Ovary (tissue), 7 donors: ENCODE measurements at regions not wholly inside any gene's neighbourhood (a gene's known extent, or its start where the extent isn't known, plus 50 kb on each side); places are given as distances from the start of the nearest gene placed in this dataset.

Source experiments
- DNase-seq, 5 donors: peaks; one replicate each; pipeline ENCODE4 v3.0.0-alpha.2; 2019 to 2020
- H3K27ac ChIP-seq, 2 donors: fragments of 200-600 bp; one replicate each; pipeline versions ENCODE4 v1.5.1 to v1.8.0; 2019 to 2022
- H3K27me3 ChIP-seq: fragments of 200-600 bp; one replicate; pipeline ENCODE4 v1.8.0; 2022
- H3K36me3 ChIP-seq: fragments of 200-600 bp; sonication (generic); one replicate; pipeline ENCODE4 v1.5.1; 2019
- H3K4me1 ChIP-seq: one replicate; pipeline ENCODE4 v1.8.1; 2013; ENCODE audit warnings: mild to moderate bottlenecking, moderate library complexity; ENCODE audit not compliant: insufficient read depth
- H3K4me3 ChIP-seq: fragments of 200-600 bp; sonication (generic); one replicate; pipeline ENCODE4 v1.5.1; 2017
- H3K9me3 ChIP-seq, 2 donors: fragments of 200-600 bp in 1 of 2; sonication (generic) in 1 of 2; one replicate each; pipeline versions ENCODE4 v1.5.1 to v1.8.1; 2013 to 2019; ENCODE audit warnings: mild to moderate bottlenecking in 1 of 2, moderate library complexity in 1 of 2
- CTCF ChIP-seq, 3 donors: fragments of 450-650 bp in 2 of 3; fragments of 200-600 bp in 1 of 3; IDR thresholded peaks; one replicate each; pipeline versions ENCODE4 v1.5.1 to v1.8.0; 2016 to 2022; ENCODE audit warnings: antibody characterized with exemption in 3 of 3, mild to moderate bottlenecking in 1 of 3
- EP300 ChIP-seq: sonication (generic); formaldehyde crosslinking; IDR thresholded peaks from one replicate; pipeline ENCODE4 v1.6.1; 2017; ENCODE audit warnings: antibody characterized with exemption
- POLR2A ChIP-seq: fragments of 450-650 bp; IDR thresholded peaks from one replicate; pipeline ENCODE4 v1.6.1; 2017; ENCODE audit warnings: antibody characterized with exemption, mild to moderate bottlenecking, moderate library complexity
- WGBS, 3 donors: extraction: QIAGEN DNeasy Blood & Tissue Kit in 1 of 3; methylation state at CpG; one replicate each; pipeline versions ENCODE4 v1.1.5 to v1.1.7; 2013 to 2017; 5-methylcytosine and 5-hydroxymethylcytosine counted together
- intact Hi-C, 4 donors: fragments of 100-400 bp; cut with DNase I; formaldehyde crosslinking; loops; one replicate each; pipeline versions ENCODE4 v1.11.0 to v1.15.1; 2022 to 2023
- donor health status: DM: no; HTN: no; CAD: no; lungs with moderate emphysema.
- donor health status: DM: no; HTN: no; CAD: no.
- donor health status: Bipolar disorder and iron deficiency.
- donor health status: DM: no; HTN: no; CAD: no.
- donor health status: DM: yes; HTN: yes; CAD: no.

- H3K36me3 ChIP-seq, result no peaks in the 10 kb centered on the region
- intact Hi-C loops, result no loop called here
- H3K4me1 ChIP-seq, result no peaks in the 10 kb centered on the region
- no peaks in the 10 kb centered on the region for H3K27me3 ChIP-seq
- no peak overlapping the region for H3K4me3 ChIP-seq
- peak in 1 of 5 donors; percentile 8 for DNase-seq
- no peak for TF ChIP-seq EP300
- TF ChIP-seq CTCF (IDR thresholded peaks at IDR 0.05), result no peak
- no peak for TF ChIP-seq POLR2A
- no peaks in the 10 kb centered on the region for H3K9me3 ChIP-seq
- H3K27ac ChIP-seq, result no peak overlapping the region
- WGBS, 3 donors, result 50 to 61% (median 57%) methylated on average over 4 of the region's 4 CpGs
Measured at GRCh38 chr17:74089869-74090464, 113.5 kb upstream of the RPL38 start.

- Histone ChIP-seq H3K4me3 (no peak overlapping the region), H3K27me3 (no peaks in the 10 kb centered on the region), H3K9me3 (no peaks in the 10 kb centered on the region), H3K36me3 (no peaks in the 10 kb centered on the region), H3K4me1 (no peaks in the 10 kb centered on the region), H3K27ac (no peak overlapping the region)
- no peak for TF ChIP-seq EP300
- no peak for TF ChIP-seq CTCF (IDR thresholded peaks at IDR 0.05)
- TF ChIP-seq POLR2A, result no peak
- intact Hi-C loops, result no loop called here
- no peak for DNase-seq
Measured at GRCh38 chr17:74094651-74095050, 108.8 kb upstream of the RPL38 start.

DNA sequence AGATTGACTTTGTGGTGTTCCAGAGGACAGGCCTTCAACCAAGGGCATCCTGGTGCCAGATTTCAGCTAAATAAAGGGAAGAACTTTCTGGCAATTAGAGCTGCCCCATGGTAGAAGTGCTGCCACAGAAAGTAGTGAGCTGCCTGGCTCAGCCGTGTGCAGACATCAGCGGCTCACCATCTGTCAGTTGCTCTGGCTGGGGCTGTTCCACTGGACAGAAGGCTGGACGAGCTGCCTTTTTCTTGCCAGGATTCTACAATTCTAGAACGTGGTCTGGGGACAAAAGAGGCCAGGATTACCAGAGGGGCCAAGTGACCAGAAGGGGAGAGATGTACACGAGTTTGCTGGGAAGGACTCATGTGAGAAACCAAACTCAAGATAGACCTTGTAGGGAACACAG, 107.0 kb upstream of the RPL38 start:
- intact Hi-C loops, result no loop called here
- Histone ChIP-seq H3K9me3 (no peaks in the 10 kb centered on the region), H3K27ac (no peak overlapping the region), H3K4me3 (no peak overlapping the region), H3K27me3 (no peaks in the 10 kb centered on the region), H3K4me1 (no peaks in the 10 kb centered on the region), H3K36me3 (no peaks in the 10 kb centered on the region)
- peak in 1 of 5 donors; percentile 0 for DNase-seq
- WGBS, 3 donors, result 69 to 79% (median 75%) methylated on average over 5 of the region's 5 CpGs
- TF ChIP-seq CTCF (IDR thresholded peaks at IDR 0.05) (no peak), POLR2A (no peak), EP300 (no peak)

DNA sequence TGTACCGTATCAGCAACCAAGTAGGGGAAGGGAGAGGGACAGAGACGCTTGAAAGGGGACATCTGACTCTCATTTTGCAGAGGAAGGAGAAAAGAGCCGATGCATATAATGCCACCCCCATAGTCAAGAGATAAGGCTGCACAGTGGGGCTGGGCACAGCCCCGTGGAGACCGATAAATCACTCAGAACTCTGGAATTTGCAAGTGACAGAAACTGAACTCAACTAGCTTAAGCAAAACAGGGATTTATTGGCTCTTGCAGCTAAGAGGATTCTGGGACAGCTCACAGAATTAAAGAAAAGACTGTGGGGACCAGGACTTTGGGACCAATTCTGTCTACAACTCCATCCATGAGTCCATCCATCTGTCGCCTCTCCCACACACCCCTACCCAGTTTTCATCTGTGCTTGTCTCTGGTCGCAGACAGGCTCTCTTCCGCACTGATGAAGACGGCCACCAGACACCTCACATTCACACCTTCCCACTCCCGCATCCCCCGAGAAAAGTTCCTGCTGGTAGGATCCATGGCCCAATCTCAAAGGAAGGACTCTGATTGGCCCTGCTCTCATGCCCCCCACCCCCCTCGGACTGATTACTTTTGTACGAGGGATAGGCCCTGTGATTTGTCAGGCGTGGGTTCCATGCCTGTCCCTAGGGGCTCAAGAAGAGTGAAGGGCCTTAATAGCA, 105.9 kb upstream of the RPL38 start:
- intact Hi-C loops, result no loop called here
- Histone ChIP-seq H3K36me3 (no peaks in the 10 kb centered on the region), H3K4me1 (no peaks in the 10 kb centered on the region), H3K4me3 (no peak overlapping the region), H3K9me3 (no peaks in the 10 kb centered on the region), H3K27me3 (no peaks in the 10 kb centered on the region), H3K27ac (no peak overlapping the region)
- TF ChIP-seq POLR2A (no peak), CTCF (IDR thresholded peaks at IDR 0.05) (no peak), EP300 (no peak)
- WGBS, 3 donors, result 58 to 76% (median 76%) methylated on average over 14 of the region's 14 CpGs
- peak in 1 of 5 donors; percentile 7 for DNase-seq
